GM12878 (cell line): ENCODE measurements at regions not wholly inside any gene's neighbourhood (a gene's known extent, or its start where the extent isn't known, plus 50 kb on each side); places are given as distances from the start of the nearest gene placed in this dataset.

Source experiments
- ATAC-seq: fragments of 200-7000 bp; cut with Tn5 transposase; 3 replicates; pipeline ENCODE4 v1.9.1; 2020; ENCODE audit warnings: mild to moderate bottlenecking, moderate library complexity
- BruUV-seq: library from RNA; stranded (reverse); fragments of 400-500 nt; replicated peaks from 2 replicates; lab custom pipeline; 2021; lab: Mats Ljungman, UMichigan
- CTCF ChIA-PET: fragments of 300-600 bp; sonication (Branson Sonifier 250); formaldehyde crosslinking; extraction: SDS; loops from one replicate; lab custom pipeline; 2021; ENCODE audit warnings: inconsistent platforms; lab: Yijun Ruan, JAX
- POLR2A ChIA-PET: fragments of 350-600 bp; formaldehyde crosslinking; extraction: SDS; loops from one replicate; lab custom pipeline; 2021; ENCODE audit warnings: inconsistent platforms; lab: Charles Lee
- RAD21 ChIA-PET: fragments of 300-600 bp; sonication (Branson Sonifier 250); formaldehyde crosslinking; loops from one replicate; lab custom pipeline; 2023; ENCODE audit warnings: antibody characterized with exemption; ENCODE audit not compliant: unreplicated experiment; lab: Charles Lee
- SMC1A ChIA-PET: fragments of 300-600 bp; sonication (Branson Sonifier 250); formaldehyde crosslinking; loops from one replicate; lab custom pipeline; 2023; ENCODE audit not compliant: unreplicated experiment, uncharacterized antibody; lab: Charles Lee
- DNase-seq: peaks from one replicate; pipeline ENCODE4 v3.0.0-alpha.2; 2011; ENCODE audit warnings: low read depth, low spot score
- FAIRE-seq: peaks from 3 replicates; lab custom pipeline; 2011; peaks lifted over from hg19 to GRCh38; lab: Jason Lieb, UNC
- H2AFZ ChIP-seq: 2 replicates; pipeline ENCODE4 v1.6.0; 2011; ENCODE audit warnings: low read depth, low read length, control low read depth; ENCODE audit not compliant: control insufficient read depth
- H3K27ac ChIP-seq: 2 replicates; pipeline ENCODE4 v1.5.1; 2011; ENCODE audit warnings: control low read depth; ENCODE audit not compliant: control insufficient read depth, insufficient read depth
- H3K27me3 ChIP-seq, 2 experiments: replicated peaks in 1 of 2; 2 replicates each; pipeline versions ENCODE4 v1.6.0 to v1.6.1; 2011; ENCODE audit warnings: low read length in 1 of 2; ENCODE audit not compliant: control insufficient read depth in 2 of 2, insufficient read depth in 2 of 2
- H3K36me3 ChIP-seq, 2 experiments: 2 replicates each; pipeline ENCODE4 v1.5.1; 2011; ENCODE audit warnings: low read length in 1 of 2; ENCODE audit not compliant: control insufficient read depth in 2 of 2, insufficient read depth in 2 of 2
- H3K4me1 ChIP-seq: 2 replicates; pipeline ENCODE4 v1.6.1; 2011; ENCODE audit warnings: mild to moderate bottlenecking, low read length, moderate library complexity, mixed read lengths; ENCODE audit not compliant: control insufficient read depth, insufficient read depth
- H3K4me2 ChIP-seq: 2 replicates; pipeline ENCODE4 v1.6.0; 2011; ENCODE audit warnings: control low read depth; ENCODE audit not compliant: control insufficient read depth, insufficient read depth
- H3K4me3 ChIP-seq: fragments of 200-600 bp; sonication (generic); 2 replicates; pipeline ENCODE4 v1.5.1; 2016
- H3K79me2 ChIP-seq: 2 replicates; pipeline ENCODE4 v1.6.0; 2011; ENCODE audit warnings: low read length; ENCODE audit not compliant: control insufficient read depth, insufficient read depth
- H3K9ac ChIP-seq: 2 replicates; pipeline ENCODE4 v1.8.0; 2011; ENCODE audit warnings: low read length, control low read depth, mixed read lengths; ENCODE audit not compliant: control insufficient read depth, insufficient read depth
- H3K9me3 ChIP-seq: replicated peaks from 3 replicates; pipeline ENCODE4 v1.5.1; 2011; ENCODE audit warnings: mild to moderate bottlenecking, low read length; ENCODE audit not compliant: control insufficient read depth, insufficient read depth
- H4K20me1 ChIP-seq: 2 replicates; pipeline ENCODE4 v1.6.0; 2011; ENCODE audit not compliant: control insufficient read depth, insufficient read depth
- BACH1 ChIP-seq: fragments of 450-650 bp; IDR thresholded peaks from 2 replicates; pipeline ENCODE4 v1.6.1; 2017; ENCODE audit warnings: mild to moderate bottlenecking, borderline replicate concordance
- BCL11A ChIP-seq: IDR thresholded peaks from 2 replicates; pipeline ENCODE4 v1.6.1; 2011; ENCODE audit warnings: low read depth, low read length
- CBFB ChIP-seq: IDR thresholded peaks from 2 replicates; pipeline ENCODE4 v1.6.1; 2016; ENCODE audit warnings: antibody characterized with exemption, low read depth
- E4F1 ChIP-seq: fragments of 450-650 bp; IDR thresholded peaks from 2 replicates; pipeline ENCODE4 v1.6.1; 2018; ENCODE audit warnings: borderline replicate concordance, mild to moderate bottlenecking; ENCODE audit not compliant: partially characterized antibody
- EZH2 ChIP-seq: IDR thresholded peaks from 2 replicates; pipeline ENCODE4 v1.6.1; 2012; ENCODE audit warnings: low read depth, mild to moderate bottlenecking, control low read depth, inconsistent platforms, low read length, borderline replicate concordance; ENCODE audit not compliant: control insufficient read depth
- FOXK2 ChIP-seq: fragments of 450-650 bp; IDR thresholded peaks from 2 replicates; pipeline ENCODE4 v1.6.1; 2017; ENCODE audit warnings: mild to moderate bottlenecking, moderate library complexity
- HDAC2 ChIP-seq: fragments of 200-600 bp; sonication (generic); IDR thresholded peaks from 2 replicates; pipeline ENCODE4 v1.6.1; 2017
- NKRF ChIP-seq: fragments of 450-650 bp; conservative IDR thresholded peaks from 2 replicates; pipeline ENCODE4 v1.6.1; 2017; ENCODE audit warnings: mild to moderate bottlenecking, moderate library complexity
- POU2F2 ChIP-seq: IDR thresholded peaks from 3 replicates; pipeline ENCODE4 v1.6.1; 2011; ENCODE audit warnings: low read depth, mild to moderate bottlenecking, low read length, borderline replicate concordance
- SMARCA5 ChIP-seq: fragments of 450-650 bp; IDR thresholded peaks from 2 replicates; pipeline ENCODE4 v1.6.1; 2017; ENCODE audit warnings: mild to moderate bottlenecking
- TARDBP ChIP-seq: IDR thresholded peaks from 2 replicates; pipeline ENCODE4 v1.6.1; 2016; ENCODE audit warnings: borderline replicate concordance
- WRNIP1 ChIP-seq: IDR thresholded peaks from 2 replicates; pipeline ENCODE4 v1.6.1; 2011; ENCODE audit warnings: low read depth, low read length, improper control_type of control experiment, borderline replicate concordance
- ZBED1 ChIP-seq: IDR thresholded peaks from 2 replicates; pipeline ENCODE4 v1.6.1; 2016; ENCODE audit warnings: borderline replicate concordance
- ZNF384 ChIP-seq: IDR thresholded peaks from 2 replicates; pipeline ENCODE4 v1.6.1; 2012; ENCODE audit warnings: low read depth, mild to moderate bottlenecking, low read length, improper control_type of control experiment, borderline replicate concordance
- WGBS: methylation state at CpG from one replicate; pipeline ENCODE4 v1.1.6; 2016; ENCODE audit warnings: low lambda C conversion rate; ENCODE audit not compliant: insufficient replicate concordance, insufficient coverage; ENCODE audit errors: missing lambda C conversion rate; 5-methylcytosine and 5-hydroxymethylcytosine counted together
- in situ Hi-C: fragments of 300-500 bp; cut with MboI; formaldehyde crosslinking; loops from 9 replicates; pipeline ENCODE4 v1.14.3; 2018; ENCODE audit warnings: mixed read lengths
- intact Hi-C: fragments of 100-400 bp; cut with micrococcal nuclease; formaldehyde crosslinking; loops from one replicate; pipeline ENCODE4 v1.14.2; 2022; ENCODE audit not compliant: unreplicated experiment
- TF ChIP-seq, protein P1 (sequence below): fragments of 450-650 bp; IDR thresholded peaks from 2 replicates; pipeline ENCODE4 v1.6.1; 2017; ENCODE audit warnings: mild to moderate bottlenecking
- TF ChIP-seq, protein P2 (sequence below): IDR thresholded peaks from 2 replicates; pipeline ENCODE4 v1.6.1; 2011; ENCODE audit warnings: mild to moderate bottlenecking, low read depth, low read length, moderate library complexity; ENCODE audit not compliant: insufficient replicate concordance

- Histone ChIP-seq H3K9me3 (peaks cover 9% of the 10 kb centered on the region; the same call in 1 of the 3 replicates), H3K27me3 (no peaks in the 10 kb centered on the region), H3K36me3 (no peaks in the 10 kb centered on the region), H3K9ac (no peak overlapping the region), H3K4me1 (no peaks in the 10 kb centered on the region), H2AFZ (no peak overlapping the region), H4K20me1 (no peaks in the 10 kb centered on the region), H3K4me2 (no peak overlapping the region), H3K79me2 (no peaks in the 10 kb centered on the region), H3K27ac (no peak overlapping the region), H3K4me3 (no peak overlapping the region)
- no TSS peak for BruUV-seq
- SMC1A ChIA-PET: no interaction called here
- POLR2A ChIA-PET: no interaction called here
- ATAC-seq (no peak), FAIRE-seq (no peak), DNase-seq (no peak)
- CTCF ChIA-PET: no interaction called here
- intact Hi-C loops: no loop called here
- in situ Hi-C loops: no loop called here
- RAD21 ChIA-PET: no interaction called here
- WGBS: 71% methylated on average over 13 of the region's 13 CpGs
- TF ChIP-seq, protein P1, sequence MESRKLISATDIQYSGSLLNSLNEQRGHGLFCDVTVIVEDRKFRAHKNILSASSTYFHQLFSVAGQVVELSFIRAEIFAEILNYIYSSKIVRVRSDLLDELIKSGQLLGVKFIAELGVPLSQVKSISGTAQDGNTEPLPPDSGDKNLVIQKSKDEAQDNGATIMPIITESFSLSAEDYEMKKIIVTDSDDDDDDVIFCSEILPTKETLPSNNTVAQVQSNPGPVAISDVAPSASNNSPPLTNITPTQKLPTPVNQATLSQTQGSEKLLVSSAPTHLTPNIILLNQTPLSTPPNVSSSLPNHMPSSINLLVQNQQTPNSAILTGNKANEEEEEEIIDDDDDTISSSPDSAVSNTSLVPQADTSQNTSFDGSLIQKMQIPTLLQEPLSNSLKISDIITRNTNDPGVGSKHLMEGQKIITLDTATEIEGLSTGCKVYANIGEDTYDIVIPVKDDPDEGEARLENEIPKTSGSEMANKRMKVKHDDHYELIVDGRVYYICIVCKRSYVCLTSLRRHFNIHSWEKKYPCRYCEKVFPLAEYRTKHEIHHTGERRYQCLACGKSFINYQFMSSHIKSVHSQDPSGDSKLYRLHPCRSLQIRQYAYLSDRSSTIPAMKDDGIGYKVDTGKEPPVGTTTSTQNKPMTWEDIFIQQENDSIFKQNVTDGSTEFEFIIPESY: no peak
- TF ChIP-seq TARDBP: no peak
- no peak for TF ChIP-seq ZNF384
- no peak for TF ChIP-seq ZBED1
- TF ChIP-seq, protein P2, sequence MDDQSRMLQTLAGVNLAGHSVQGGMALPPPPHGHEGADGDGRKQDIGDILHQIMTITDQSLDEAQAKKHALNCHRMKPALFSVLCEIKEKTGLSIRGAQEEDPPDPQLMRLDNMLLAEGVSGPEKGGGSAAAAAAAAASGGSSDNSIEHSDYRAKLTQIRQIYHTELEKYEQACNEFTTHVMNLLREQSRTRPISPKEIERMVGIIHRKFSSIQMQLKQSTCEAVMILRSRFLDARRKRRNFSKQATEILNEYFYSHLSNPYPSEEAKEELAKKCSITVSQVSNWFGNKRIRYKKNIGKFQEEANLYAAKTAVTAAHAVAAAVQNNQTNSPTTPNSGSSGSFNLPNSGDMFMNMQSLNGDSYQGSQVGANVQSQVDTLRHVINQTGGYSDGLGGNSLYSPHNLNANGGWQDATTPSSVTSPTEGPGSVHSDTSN: no peak
- TF ChIP-seq FOXK2: no peak
- no peak for TF ChIP-seq NKRF
- no peak for TF ChIP-seq SMARCA5
- TF ChIP-seq EZH2: no peak
- no peak for TF ChIP-seq CBFB
- TF ChIP-seq BACH1: no peak
- TF ChIP-seq POU2F2: no peak
- TF ChIP-seq BCL11A: no peak
- TF ChIP-seq E4F1: no peak
- TF ChIP-seq HDAC2: no peak
- TF ChIP-seq WRNIP1: no peak
Observed at GRCh38 chr16:88283596-88283995, 99.2 kb upstream of the ZNF469 start.
